Iris pigment epithelial cell (primary cell): ENCODE measurements at regions not wholly inside any gene's neighbourhood (a gene's known extent, or its start where the extent isn't known, plus 50 kb on each side); places are given as distances from the start of the nearest gene placed in this dataset.
A peak's percentile ranks its signal among the peaks of the same experiment; 100 is the strongest.

Experiments
- DNase-seq: peaks from one replicate; pipeline ENCODE4 v3.0.0-alpha.2; 2011; ENCODE audit warnings: low read depth

DNA sequence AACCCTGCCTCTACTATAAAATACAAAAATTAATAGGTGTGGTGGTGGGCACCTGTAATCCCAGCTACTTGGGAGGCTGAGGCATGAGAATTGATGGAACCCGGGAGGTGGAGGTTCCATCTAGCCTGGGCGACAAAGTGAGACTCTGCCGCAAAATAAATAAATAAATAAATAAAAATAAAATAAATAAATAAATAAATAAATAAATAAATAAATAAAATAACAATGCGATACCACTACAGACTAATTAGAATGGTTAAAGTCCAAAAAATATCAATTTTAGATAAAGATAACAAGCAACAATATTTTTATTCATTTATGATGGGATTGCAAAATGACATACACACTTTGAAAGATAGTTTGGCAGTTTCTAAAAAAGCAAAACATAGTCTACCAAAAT, 1131.5 kb downstream of the SI start:
- DNase-seq = no peak

- no peak for DNase-seq
Measured at GRCh38 chr3:163943664-163944063, 1134.6 kb downstream of the SI start.

DNA sequence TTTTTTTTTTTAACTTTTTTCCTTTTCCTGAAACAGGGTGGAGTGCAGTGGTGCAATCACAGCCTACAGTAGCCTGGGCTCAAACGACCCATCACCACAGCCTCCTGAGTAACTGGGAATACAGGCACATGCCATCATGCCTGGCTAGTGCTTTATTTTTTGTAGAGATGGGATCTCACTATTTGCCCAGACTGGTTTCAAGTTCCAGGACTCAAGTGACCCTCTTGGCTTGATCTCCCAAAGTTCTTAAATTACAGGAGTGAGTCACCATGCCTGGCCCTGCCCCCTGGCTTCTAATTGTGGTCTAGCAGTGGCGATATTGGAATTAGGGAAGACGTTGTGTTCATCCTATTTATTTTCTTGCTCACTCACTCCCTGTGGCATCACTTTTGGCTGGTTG, 1138.4 kb downstream of the SI start:
- DNase-seq = peak; percentile 15

- DNase-seq = no peak
Measured at GRCh38 chr3:163936543-163936942, 1141.8 kb downstream of the SI start.

DNA sequence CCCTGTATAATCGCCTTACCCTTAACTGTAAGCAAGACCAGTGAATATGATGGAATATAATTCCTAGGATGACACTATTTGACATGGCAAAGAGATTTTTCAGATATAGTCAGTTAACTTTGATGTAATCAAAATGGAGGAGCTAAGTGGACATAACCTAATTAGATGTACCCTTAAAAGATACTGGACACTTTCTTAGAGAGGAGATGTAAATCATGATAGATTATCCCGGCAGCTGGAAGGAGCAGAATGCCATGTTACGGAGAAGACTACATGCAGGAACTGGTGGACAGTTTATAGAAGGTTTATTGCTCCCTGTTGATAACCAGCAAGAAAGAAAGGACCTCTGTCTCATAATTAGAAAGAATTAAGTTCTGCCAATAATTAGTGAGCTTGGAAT, 1142.9 kb downstream of the SI start:
- DNase-seq = no peak

DNA sequence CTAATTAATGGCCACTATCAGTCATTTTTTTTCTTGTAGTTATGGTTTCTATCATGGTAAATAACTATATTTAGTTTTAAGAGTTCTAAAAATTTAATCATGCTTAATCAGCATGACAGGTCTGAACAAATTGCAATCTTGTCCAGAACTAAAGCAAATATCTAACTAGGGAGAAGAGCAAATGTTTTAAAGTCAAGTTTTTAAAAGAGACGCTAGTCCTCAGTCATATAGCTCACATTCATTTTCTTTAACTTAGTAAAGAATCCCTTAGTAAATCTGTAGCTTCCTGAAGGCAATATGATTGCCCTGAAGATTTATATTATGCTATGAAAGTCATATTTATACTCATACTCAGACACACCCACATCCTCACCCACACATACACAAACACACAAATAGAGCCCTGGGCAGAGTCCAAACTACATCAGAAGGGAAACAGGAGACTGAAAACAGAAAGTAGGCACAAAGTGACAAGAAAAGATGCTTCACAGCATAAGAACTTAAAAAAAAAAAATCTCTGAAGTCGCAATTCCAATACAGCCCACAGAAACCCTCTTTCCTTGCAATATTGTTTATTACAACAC, 1149.1 kb downstream of the SI start:
- DNase-seq = no peak

GRCh38 chr3:163927521-163927920, 1150.8 kb downstream of the SI start:
- DNase-seq = no peak

- no peak for DNase-seq
Measured at GRCh38 chr3:163924600-163924999, 1153.7 kb downstream of the SI start.

DNA sequence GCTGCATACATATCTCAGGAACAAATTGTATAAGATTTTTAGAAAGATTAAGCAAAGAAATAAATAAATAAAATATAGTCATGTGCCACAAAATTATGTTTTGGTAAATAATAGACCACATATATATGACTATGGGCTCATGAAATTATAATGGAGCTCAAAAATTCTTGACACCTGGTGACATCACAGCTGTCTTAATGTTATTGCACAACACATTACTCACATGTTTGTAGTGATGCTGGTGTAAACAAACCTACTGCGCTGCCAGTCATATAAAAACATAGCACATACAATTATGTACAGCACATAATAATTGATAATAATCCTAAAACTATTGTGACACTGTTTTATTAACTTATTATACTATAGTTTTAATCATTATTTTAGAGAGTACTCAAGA, 1159.1 kb downstream of the SI start:
- DNase-seq = no peak

DNA sequence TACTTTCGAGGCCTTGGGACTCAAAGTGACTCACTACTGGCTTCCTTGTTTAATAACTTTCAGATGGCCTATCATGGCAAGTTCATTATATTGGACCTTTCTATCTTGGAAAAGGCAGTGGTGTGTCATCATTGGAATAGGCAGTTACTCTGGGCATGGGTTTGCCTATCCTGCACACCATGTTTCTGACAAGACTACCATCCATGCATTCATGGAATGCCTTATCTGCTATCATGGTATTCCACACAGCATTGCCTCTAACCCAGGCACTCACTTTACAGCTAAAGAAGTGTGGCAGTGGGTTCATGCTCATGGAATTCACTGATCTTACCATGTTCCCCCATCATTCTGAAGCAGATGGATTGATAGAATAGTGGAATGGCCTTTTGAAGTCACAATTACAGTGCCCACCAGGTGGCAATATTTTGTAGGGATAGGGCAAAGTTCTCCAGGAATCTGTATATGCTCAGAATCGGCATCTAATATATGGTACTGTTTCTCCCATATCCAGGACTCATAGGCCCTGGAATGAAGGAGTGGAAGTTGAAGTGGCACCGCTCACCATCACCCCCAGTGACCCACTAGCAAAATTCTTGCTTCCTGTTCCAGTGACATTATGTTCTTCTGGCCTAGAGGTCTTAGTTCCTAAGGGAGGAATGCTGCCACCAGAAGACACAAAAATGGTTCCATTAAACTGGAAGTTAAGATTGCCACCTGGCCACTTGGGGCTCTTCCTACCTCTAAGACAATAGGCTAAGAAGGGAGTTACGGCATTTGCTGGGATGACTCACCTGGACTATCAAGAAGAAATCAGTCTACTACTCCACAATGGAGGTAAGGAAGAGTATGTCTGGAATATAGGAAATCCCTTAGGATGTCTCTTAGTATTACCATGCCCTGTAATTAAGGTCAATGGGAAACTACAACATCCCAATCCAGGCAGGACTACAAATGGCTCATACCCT, 1161.4 kb downstream of the SI start:
- no peak for DNase-seq

DNA sequence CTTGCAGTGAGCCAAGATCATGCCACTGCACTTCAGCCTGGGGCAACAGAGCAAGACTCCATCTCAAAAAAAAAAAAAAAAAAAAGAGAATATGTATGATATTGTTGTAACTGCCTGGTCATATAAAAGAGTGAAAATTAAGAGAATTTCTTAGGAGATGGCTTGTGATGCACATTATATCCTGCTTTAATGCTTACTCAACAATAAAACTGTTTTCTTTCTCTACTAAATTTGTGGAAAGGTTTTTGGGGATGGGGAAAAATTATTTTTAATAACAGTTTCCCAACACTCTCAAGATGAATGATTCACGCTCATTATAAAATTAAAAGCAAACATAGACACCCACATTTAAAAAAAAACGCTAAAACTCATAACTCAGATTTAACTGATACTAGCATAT, 1163.0 kb downstream of the SI start:
- no peak for DNase-seq

- no peak for DNase-seq
Measured at GRCh38 chr3:163914567-163914966, 1163.7 kb downstream of the SI start.

DNA sequence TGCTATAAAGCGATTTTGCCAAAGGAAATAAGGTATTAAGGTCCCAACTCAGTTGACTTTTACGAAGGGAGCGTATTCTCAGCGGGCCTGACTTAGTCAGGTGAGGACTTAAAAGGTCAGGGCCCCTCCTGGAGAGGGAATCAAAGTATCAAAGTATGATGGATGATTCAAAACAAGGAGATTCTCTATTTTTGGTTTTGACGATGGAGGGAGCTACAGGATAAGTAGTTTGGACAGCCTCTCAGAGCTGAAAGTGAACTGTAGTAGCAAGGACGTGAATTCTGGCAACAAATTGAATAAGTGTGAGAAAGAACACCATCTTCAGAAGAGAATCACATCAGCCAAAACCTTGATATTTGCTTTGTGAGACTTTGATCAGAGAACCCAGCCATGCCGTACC, 1186.5 kb downstream of the SI start:
- no peak for DNase-seq

- DNase-seq = no peak
Measured at GRCh38 chr3:163890661-163891060, 1187.6 kb downstream of the SI start.

GRCh38 chr3:163879172-163879571, 1199.1 kb downstream of the SI start:
- DNase-seq = no peak

DNA sequence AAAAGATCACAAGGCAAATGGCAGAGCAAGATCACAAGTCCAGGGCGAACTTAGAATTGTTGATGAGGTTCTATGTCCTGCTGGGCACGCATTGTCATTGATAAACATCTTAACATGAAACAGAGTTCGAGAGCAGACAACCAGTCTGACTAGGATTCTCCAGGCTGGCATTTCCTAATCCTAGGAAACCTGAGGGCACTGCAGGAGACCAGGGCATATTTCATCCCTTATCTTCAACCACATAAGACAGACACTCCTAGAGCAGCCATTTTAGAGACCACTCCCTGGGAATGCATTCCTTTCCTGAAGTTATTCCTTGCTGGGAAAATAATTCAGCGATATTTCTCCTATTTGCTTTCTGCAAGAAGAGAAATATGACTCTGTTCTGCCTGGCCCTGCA, 1199.9 kb downstream of the SI start:
- no peak for DNase-seq

DNA sequence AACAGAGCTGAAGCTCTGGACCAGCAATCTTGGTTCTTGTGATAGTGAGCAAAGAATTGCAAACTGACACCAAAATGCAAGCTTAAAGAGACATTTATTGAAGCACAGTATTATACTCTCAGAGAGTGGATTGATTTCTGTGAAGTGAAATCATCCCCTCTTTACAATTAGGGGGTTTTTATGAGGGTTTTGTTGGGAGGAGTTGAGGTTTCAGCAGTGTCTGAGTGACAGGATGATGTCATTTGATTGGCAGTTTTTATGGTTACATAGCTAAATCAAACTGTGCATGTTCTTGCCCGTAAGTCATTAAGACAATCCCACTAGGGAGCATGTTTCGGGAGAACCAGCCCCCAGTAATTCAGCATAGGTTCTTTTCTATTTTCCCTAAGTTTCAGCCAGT, 1200.5 kb downstream of the SI start:
- DNase-seq = no peak

GRCh38 chr3:163863146-163863545, 1215.2 kb downstream of the SI start:
- DNase-seq = peak; percentile 25

DNA sequence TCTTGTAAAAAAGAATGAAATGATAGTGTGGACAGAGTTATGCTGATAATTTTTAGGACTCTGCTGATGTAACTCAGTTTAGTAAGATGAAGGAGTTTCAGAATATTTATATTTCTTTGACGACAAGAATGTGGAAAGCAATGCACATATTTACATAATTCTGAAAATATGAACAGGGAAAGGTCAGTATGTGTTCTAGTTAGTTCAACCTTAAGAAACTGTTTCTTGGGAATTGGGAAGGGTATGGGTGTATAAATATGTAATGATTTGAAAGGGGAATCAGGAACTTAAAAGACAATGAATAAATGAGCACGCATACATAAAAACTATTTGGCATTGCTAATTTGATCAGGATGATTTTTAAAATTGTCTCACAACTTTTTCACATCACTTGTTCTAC, 1226.1 kb downstream of the SI start:
- no peak for DNase-seq

DNA sequence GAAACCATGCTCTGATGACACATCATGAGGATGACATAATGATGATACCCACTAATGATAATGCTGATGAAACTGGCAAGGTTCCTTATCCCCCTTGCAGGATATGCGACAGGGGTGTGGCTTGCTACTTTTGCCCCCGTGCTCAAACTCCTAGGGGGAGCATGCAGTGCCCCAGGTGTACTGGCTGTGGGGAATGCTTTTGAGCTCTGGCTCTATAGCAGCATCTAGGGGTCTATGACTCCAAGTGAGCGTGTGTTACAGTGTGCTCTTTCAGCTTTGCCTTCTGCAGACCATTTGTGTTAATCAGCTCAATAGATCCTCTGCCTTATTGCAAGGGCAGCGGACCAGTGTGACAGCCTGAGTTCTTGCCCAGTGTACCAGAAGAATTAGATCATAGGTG, 1239.5 kb downstream of the SI start:
- DNase-seq = no peak

- DNase-seq = no peak
Measured at GRCh38 chr3:163832547-163832946, 1245.7 kb downstream of the SI start.

DNA sequence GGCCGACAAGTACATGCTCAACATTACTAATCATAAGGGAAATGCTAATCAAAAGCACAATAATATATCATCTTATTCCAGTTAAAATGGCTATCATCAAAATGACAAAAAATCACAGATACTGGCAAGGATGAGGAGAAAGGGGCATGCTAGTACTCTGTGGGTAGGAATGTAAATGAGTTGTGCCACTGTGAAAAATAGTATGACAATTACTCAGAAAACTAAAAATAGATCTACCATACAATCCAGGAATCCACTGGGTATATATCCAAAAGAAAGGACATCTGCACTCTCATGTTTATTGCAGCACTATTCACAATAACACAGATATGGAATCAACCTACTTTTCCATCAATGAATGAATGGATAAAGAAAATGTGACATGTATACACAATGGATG, 1256.5 kb downstream of the SI start:
- DNase-seq = no peak

- DNase-seq = no peak
Measured at GRCh38 chr3:163817015-163817414, 1261.3 kb downstream of the SI start.

- no peak for DNase-seq
Measured at GRCh38 chr3:163813935-163814334, 1264.4 kb downstream of the SI start.
